Fibroblast of skin of right quadriceps (primary cell): ENCODE measurements at regions not wholly inside any gene's neighbourhood (a gene's known extent, or its start where the extent isn't known, plus 50 kb on each side); places are given as distances from the start of the nearest gene placed in this dataset.
"Not testable (repeated sequence)": the region's sequence is repeated elsewhere in the genome, so short reads cannot be mapped to it uniquely, and the experiment has no call there.

ENCODE experiments used
- DNase-seq: peaks from one replicate; pipeline ENCODE4 v3.0.0-alpha.2; 2013

DNA sequence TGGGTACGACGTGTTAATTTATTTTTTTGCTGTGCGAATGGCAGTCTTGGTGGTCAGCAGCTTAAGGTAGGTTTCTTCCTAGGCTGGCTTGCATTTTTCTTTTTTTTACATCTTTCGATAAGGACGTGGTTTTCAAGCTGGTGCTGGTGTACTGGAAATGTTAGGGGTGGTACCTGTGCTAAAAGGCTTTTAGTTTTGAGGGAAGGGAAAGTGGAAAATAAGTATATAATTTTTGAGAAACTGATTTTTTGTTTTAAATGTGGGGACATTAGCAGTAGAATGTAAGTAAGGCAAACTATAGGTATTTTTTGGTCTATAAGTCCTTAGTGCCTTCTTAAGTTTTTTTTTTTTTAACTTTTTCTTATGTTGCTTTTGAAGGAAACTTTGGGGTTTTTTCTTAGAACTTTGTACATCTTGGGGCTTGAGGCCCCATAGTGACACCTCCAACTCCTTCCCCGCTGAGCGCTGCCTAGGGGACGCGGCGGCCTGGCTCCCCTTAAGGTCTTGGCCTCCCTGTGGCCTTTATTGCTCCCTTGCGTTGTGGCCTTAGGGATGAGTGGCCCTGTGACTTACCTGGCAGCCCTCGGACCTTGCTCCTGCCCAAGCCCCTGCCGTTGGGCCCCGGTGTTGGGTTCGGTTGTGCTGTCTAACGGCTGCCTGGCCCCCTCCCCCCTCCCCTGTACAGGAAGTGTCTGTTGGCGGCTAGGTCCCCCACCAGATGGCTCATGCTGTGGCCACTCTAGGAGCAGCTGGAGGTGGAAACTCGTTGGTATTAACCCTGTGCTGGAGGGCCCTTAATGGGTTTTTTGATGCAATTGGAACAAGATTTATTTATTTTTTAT is 88.0 kb upstream of the RPRML start:
- peak; percentile 92 for DNase-seq

- DNase-seq, result no peak
These were observed 87.0 kb upstream of the RPRML start for GRCh38 chr17:47066095-47066494.

DNA sequence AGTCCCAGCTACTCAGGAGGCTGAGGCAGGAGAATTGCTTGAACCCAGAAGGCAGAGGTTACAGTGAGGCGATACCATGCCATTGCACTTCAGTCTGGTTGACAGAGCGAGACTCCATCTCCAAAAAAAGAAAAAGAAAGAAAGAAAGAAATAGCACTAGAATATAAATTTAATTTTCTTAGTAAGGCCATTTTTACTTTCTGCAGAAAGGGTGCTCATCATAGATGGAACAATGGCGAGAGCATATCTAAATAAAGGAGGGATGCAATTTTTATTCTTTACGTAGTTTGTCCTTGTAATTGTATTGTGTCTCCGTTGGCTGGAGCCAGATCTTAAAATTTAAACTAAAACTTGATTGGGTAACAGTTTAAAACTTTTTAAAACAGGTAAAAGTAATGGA is 85.6 kb upstream of the RPRML start:
- DNase-seq, result no peak

GRCh38 chr17:47063475-47063874 is 84.4 kb upstream of the RPRML start:
- DNase-seq, result no peak

GRCh38 chr17:47062851-47063250 is 83.8 kb upstream of the RPRML start:
- not testable (repeated sequence) for DNase-seq

GRCh38 chr17:47060005-47060404 is 81.0 kb upstream of the RPRML start:
- not testable (repeated sequence) for DNase-seq

GRCh38 chr17:47057830-47058229 is 78.8 kb upstream of the RPRML start:
- DNase-seq, result no peak

- not testable (repeated sequence) for DNase-seq
These were observed 78.2 kb upstream of the RPRML start for GRCh38 chr17:47057279-47057678.

DNA sequence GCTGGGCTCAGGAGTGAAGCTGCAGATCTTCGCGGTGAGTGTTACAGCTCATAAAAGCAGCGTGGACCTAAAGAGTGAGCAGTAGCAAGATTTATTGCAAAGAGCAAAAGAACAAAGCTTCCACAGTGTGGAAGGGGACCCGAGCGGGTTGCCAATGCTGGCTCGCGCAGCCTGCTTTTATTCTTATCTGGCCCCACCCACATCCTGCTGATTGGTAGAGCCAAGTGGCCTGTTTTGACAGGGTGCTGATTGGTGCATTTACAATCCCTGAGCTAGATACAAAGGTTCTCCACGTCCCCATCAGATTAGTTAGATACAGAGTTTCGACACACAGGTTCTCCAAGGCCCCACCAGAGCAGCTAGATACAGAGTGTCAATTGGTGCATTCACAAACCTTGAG is 77.6 kb upstream of the RPRML start:
- not testable (repeated sequence) for DNase-seq
